OCI-M2 (cell line): ENCODE measurements at regions not wholly inside any gene's neighbourhood (a gene's known extent, or its start where the extent isn't known, plus 50 kb on each side); places are given as distances from the start of the nearest gene placed in this dataset.

ENCODE experiments used
- DNase-seq: peaks from one replicate; lab custom pipeline; 2025; ENCODE audit not compliant: unreplicated experiment; lab: John Stamatoyannopoulos, UW

- DNase-seq, result no peak
Measured at GRCh38 chr2:22518641-22519040, 866.3 kb upstream of the KLHL29 start.

DNA sequence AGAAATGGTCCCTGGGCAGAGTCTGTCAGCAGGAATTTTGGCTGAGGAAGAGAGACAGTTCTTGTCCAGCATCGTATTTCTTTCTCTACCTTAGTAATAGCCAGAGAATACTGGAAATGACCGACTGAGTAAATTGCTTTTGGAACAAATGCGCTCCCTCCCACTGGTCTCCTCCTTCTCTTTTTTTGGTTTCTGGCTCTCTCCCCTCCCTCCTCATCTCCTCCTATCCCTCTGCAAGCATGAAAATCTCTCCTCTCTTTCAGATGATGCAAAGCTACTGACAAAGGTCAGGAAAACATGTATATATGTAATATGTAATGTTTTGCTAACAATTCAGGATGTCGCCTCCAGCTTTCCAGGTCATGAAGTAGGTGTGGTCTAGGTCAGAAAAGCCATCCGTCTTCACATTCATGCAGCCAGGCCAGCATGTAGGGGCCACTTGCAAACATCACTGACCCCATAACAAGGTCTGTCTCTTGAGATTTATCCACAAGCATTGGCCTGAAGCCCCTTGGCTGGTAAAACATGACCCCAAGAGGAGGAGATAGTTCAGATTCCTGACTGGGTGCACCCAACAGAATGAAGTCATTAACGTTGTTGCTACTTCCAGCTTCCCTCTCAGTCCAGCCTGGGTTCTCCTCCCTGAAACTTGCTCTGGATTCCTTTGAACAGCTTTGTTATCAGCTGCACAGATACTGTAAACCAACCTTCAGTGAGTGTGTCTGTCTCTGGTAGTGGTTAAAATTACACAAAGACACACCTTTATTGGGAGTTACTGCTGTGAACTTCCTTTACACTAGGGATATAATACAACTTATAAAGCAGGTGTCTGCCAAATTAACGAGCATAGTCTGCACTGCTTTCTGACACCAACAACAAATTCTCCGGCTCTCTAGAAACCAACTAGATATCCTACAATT lies 864.4 kb upstream of the KLHL29 start:
- no peak for DNase-seq

- no peak for DNase-seq
Measured at GRCh38 chr2:22521620-22522019, 863.4 kb upstream of the KLHL29 start.

GRCh38 chr2:22525681-22526080 lies 859.3 kb upstream of the KLHL29 start:
- no peak for DNase-seq

- no peak for DNase-seq
Measured at GRCh38 chr2:22530131-22530530, 854.8 kb upstream of the KLHL29 start.

DNA sequence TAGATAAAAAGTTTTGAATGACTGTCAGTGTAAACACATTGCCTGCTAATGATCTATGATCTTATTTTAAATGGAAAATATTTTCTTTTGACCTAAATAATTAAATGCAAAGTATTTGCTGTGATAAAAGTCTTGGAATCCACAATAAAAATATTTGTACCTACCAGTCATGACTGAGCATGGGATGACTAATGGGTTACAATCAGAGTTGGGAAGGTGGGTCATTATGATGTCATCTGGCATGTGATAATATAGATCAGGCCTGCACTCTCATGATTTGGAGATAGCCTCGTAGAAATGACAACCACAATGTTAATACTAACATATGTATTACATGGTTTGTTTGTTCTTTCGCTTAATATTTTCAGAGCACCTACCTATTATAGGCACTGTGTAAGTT lies 848.8 kb upstream of the KLHL29 start:
- DNase-seq, result no peak

DNA sequence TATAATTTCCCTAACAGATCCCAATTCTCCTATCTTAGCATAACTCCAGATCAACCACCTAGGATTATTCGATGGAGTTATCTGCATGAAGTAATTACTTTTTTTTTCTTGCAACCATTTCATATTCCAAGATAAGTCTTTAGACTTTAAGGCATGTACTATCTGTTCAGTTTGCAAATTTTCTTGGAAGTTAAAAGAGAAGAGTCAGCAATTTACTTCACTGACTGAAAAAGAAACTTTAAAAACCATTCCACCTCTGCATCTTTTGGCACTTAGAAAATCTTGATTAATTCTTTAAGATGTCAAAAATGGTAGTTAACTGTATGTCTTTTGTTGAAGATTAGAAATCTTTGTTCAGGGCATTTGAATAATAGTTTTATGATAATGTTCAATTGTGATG lies 830.5 kb upstream of the KLHL29 start:
- DNase-seq, result no peak

GRCh38 chr2:22557406-22557805 lies 827.6 kb upstream of the KLHL29 start:
- no peak for DNase-seq

DNA sequence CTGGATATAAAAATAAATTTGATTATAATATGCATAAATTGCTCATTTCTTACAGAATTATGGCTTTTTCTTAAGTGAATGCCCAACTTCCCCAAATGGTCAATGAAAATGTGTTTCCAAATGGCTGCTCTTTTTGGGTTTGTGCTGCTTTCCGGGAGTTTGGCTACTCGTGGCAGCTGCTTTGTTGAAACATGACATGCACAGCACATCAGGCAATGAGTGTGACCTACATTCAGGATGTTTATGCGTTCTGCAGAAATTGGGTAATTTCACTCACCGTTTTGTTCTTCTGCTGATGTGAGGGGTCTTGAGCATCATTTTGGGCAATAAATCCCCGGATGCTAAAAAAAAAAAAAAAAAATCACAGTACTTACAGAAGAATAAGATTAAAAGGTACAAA lies 825.0 kb upstream of the KLHL29 start:
- no peak for DNase-seq

GRCh38 chr2:22579341-22579740 lies 805.6 kb upstream of the KLHL29 start:
- no peak for DNase-seq

- DNase-seq, result no peak
Measured at GRCh38 chr2:22582107-22582506, 802.9 kb upstream of the KLHL29 start.

DNA sequence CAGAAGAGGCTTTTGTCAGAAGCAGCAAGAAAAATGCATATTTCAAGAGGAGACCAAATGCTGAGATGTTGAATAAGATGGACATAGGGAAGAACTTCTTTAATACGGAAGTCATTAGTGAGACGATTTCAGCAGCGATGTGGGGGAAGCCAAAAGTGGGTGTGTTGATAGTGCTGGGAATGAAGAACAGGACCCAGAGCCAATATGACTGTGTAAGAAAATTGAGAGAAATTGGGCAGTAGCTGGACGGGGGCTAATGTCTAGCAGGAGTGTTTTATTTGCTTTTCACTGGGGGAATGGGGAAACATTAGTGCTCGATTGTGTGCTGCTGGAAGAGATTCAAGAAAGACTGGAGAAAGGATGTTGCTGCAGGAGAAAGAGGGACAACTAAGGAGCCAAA lies 788.7 kb upstream of the KLHL29 start:
- no peak for DNase-seq

- no peak for DNase-seq
Measured at GRCh38 chr2:22600156-22600555, 784.8 kb upstream of the KLHL29 start.

DNA sequence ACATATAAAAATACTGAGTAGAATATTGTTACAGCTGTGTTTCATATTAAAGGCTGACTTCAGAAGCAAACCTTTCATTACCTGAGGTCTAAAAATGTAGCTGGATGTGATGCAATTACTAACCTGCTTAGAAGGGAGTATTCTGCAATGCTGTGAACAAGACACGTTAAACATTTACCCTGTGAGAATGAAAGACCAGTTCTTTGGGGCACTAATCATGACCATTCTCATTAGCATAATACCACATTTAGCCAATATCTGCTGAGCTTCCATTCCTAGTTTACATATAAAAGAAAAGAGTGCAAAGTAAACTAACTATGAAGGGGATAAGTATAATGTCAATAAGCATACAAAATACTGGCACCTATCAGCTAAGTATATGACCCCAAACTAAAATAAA lies 784.0 kb upstream of the KLHL29 start:
- DNase-seq, result no peak

DNA sequence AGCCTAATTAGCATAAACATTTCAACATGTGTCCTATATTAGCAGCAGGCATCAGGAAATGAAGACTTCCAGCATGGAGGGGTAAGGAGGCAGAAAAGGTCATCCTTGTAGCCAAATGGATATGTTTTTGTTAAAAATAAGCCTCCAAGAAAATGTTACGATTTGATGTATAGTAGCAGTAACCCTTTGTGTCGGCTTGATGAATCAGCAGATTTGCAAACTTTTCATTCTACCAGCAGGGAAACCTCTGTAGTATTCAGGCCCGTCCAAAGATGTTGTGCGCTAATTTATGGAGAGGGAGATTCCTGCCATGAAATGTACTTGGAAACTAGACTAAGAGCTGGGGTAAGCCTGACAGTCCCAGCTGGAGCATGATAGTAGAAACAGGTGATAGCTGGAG lies 780.8 kb upstream of the KLHL29 start:
- DNase-seq, result no peak

GRCh38 chr2:22616031-22616430 lies 768.9 kb upstream of the KLHL29 start:
- no peak for DNase-seq

DNA sequence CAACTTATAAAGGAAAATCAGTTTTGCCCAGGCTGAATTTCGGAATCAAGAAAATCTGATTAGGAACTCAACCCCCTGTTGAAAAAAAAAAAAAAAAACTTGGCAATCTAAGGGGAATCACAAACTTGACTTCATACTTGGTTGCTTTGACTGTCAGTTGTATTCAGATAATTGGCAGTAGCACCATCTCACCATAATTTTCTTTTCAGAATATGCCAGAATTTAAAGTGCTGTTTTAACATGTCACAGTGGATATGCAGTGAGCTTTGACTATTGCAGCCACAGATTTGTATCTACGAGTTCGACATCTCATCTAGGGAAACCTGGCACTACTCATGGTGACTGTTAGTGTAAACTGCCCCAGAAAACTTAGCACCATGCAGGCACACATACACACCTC lies 761.4 kb upstream of the KLHL29 start:
- no peak for DNase-seq

DNA sequence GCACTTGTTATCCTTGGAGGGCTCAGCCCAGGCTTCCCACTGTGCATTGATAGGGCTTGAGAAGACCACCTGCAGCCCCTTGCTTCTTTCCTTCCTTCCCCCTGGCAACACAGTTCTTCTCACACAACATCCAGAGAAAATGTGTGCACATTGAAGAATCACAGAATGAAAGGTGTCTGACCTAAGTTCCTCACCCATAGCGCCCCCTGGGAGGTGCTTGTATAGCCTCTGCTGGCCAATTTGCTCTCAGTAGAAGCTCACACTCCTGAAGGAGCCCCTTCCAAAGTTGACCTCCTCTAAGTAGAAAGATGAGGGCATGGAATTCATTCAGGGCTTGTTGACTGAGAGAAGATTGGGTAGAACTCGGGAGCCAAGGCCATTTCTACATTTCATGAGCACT lies 758.4 kb upstream of the KLHL29 start:
- no peak for DNase-seq

GRCh38 chr2:22628221-22628620 lies 756.8 kb upstream of the KLHL29 start:
- no peak for DNase-seq

DNA sequence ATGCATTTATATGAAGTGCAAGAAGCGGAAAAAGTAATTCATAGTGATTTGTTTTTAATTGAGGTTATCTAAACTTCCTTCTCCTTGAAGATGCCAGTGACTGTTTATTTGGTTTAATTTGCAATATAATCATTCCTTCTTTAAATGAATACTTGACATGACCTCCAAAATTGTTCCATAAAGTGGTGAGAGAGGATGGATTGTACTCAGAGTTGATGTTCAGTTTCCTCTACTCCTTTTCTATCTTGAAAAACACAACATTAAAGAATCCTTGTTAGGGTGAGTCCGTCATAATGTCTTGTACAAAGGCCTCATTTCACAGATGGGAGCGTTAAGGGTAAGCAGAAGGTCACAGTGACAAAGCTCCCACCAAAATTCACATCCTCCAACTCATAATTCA lies 756.1 kb upstream of the KLHL29 start:
- no peak for DNase-seq

DNA sequence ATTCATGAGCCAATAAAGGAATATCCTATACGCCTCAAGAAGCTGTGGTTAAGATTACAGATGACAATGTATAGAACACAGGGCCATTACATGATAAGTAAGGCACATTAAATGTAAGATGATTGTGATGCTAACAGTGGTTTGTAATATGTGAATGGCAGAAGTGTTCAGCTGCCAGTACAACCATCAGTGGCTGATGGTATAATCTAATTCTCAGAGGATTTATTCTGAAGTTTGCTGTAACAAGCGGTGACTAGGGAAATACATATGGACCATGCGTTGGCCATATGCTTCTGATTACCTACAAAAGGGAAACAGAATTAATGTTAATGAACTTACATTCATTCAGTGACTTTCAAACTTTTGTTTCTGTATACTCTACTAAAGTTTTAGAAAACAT lies 750.8 kb upstream of the KLHL29 start:
- no peak for DNase-seq

DNA sequence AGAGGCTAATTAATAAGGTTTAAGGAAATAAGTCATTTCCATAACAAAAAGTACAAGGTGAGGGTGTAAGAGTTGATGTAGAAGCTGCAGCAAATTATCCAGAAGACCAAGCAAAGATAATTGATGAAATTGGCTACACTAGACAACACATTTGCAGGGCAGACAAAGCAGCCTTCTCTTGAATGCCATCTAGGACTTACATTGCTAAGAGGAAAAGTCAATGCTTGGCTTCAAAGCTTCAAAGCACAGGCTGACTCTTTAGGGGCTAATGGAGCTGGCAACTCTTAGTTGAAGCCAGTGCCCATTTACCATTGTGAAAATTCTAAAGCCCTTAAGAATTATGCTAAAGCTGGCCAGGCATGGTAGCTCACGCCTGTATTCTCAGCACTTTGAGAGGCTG lies 728.6 kb upstream of the KLHL29 start:
- DNase-seq, result no peak

DNA sequence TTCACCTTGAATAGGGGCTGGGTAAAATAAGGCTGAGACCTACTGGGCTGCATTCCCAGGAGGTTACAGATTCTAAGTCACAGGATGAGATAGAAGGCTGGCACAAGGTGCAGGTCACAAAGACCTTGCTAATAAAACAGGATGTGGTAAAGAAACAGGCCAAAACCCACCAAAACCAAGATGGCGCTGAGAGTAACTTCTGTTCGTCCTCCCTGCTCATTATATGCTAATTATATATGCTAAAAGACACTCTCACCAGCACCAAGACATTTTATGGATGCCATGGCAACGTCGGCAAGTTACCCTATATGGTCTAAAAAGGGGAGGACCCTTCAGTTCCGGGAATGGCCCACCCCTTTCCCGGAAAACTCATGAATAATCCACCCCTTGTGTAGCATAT lies 711.5 kb upstream of the KLHL29 start:
- no peak for DNase-seq
